Loucy (cell line): ENCODE measurements at regions not wholly inside any gene's neighbourhood (a gene's known extent, or its start where the extent isn't known, plus 50 kb on each side); places are given as distances from the start of the nearest gene placed in this dataset.

ENCODE experiments used
- H2AFZ ChIP-seq: fragments of 200-600 bp; sonication (generic); 2 replicates; pipeline ENCODE4 v1.6.0; 2016; ENCODE audit warnings: antibody characterized with exemption, mild to moderate bottlenecking, low read length, moderate library complexity
- H3F3A ChIP-seq: fragments of 200-600 bp; 2 replicates; pipeline ENCODE4 v1.6.0; 2016; ENCODE audit warnings: antibody characterized with exemption, low read depth, mild to moderate bottlenecking
- H3K27me3 ChIP-seq: fragments of 200-600 bp; sonication (generic); 2 replicates; pipeline ENCODE4 v1.6.1; 2014; ENCODE audit warnings: low read length, mild to moderate bottlenecking; ENCODE audit not compliant: insufficient read depth, poor library complexity, severe bottlenecking
- H3K36me3 ChIP-seq: fragments of 200-600 bp; sonication (generic); 2 replicates; pipeline ENCODE4 v1.6.1; 2016; ENCODE audit warnings: low read length; ENCODE audit not compliant: insufficient read depth
- H3K4me1 ChIP-seq: fragments of 200-600 bp; sonication (generic); 2 replicates; pipeline ENCODE4 v1.5.1; 2014; ENCODE audit warnings: low read length, mild to moderate bottlenecking; ENCODE audit not compliant: insufficient read depth, poor library complexity, severe bottlenecking
- H3K4me2 ChIP-seq: fragments of 200-600 bp; sonication (generic); 2 replicates; pipeline ENCODE4 v1.6.0; 2014; ENCODE audit warnings: antibody characterized with exemption, low read length, low read depth, mild to moderate bottlenecking; ENCODE audit not compliant: poor library complexity, severe bottlenecking
- H3K4me3 ChIP-seq: fragments of 200-600 bp; sonication (generic); 2 replicates; pipeline ENCODE4 v1.5.1; 2014; ENCODE audit warnings: low read length, mild to moderate bottlenecking, mixed read lengths; ENCODE audit not compliant: poor library complexity, severe bottlenecking
- H3K79me2 ChIP-seq: fragments of 200-600 bp; sonication (generic); 2 replicates; pipeline ENCODE4 v1.6.1; 2014; ENCODE audit warnings: low read length; ENCODE audit not compliant: insufficient read depth
- H3K9ac ChIP-seq: fragments of 200-600 bp; sonication (generic); 2 replicates; pipeline ENCODE4 v1.6.0; 2014; ENCODE audit warnings: mild to moderate bottlenecking, low read depth, low read length, moderate library complexity; ENCODE audit not compliant: poor library complexity, severe bottlenecking
- H3K9me2 ChIP-seq: fragments of 200-600 bp; sonication (generic); replicated peaks from 2 replicates; pipeline ENCODE4 v1.6.1; 2016; ENCODE audit warnings: low read depth, low read length, mixed read lengths
- H3K9me3 ChIP-seq: fragments of 200-600 bp; sonication (generic); 2 replicates; pipeline ENCODE4 v1.6.1; 2014; ENCODE audit warnings: mild to moderate bottlenecking, antibody characterized with exemption, low read length, low read depth; ENCODE audit not compliant: insufficient read depth
- H4K20me1 ChIP-seq: fragments of 200-600 bp; sonication (generic); 2 replicates; pipeline ENCODE4 v1.6.0; 2014; ENCODE audit warnings: antibody characterized with exemption, low read length, mild to moderate bottlenecking; ENCODE audit not compliant: insufficient read depth, poor library complexity, severe bottlenecking
- EZH2phosphoT487 ChIP-seq: fragments of 200-600 bp; IDR thresholded peaks from 2 replicates; pipeline ENCODE4 v1.6.1; 2018; ENCODE audit warnings: antibody characterized with exemption, mild to moderate bottlenecking, moderate library complexity, borderline replicate concordance
- TF ChIP-seq, protein P1 (sequence below): fragments of 200-600 bp; sonication (generic); conservative IDR thresholded peaks from 2 replicates; pipeline ENCODE4 v1.5.1; 2014; ENCODE audit warnings: mild to moderate bottlenecking, antibody characterized with exemption, low read length

DNA sequence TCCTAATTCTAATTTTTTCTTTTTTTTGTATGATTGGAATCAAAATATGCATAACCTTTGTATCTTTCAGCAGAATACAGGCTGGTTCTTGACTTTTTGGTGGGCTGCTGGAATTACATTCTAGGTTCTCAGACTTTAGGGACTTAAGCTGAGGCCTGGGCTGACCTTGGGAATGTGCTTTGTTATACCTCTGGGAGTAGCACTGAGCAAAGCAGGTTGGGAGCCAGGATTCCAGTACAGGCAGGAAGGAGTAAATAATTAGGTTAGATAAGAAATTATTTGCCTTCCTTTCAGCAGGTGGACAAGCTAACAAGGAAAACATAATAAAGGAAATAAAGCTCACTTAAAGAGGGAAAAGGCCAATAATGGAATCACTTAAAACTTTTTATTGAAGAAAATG is 49.9 kb upstream of the SLC4A4 start:
- no peaks in the 10 kb centered on the region for H3K4me1 ChIP-seq

More for the DNA sequence above, 49.9 kb upstream of the SLC4A4 start:
- Histone ChIP-seq H2AFZ (no peak overlapping the region), H3K27me3 (no peaks in the 10 kb centered on the region), H3K9me3 (no peaks in the 10 kb centered on the region), H3K36me3 (no peaks in the 10 kb centered on the region), H4K20me1 (no peaks in the 10 kb centered on the region), H3K9ac (no peak overlapping the region), H3K9me2 (no peaks in the 10 kb centered on the region), H3K4me2 (no peak overlapping the region), H3F3A (no peaks in the 10 kb centered on the region), H3K79me2 (0 out of 2 replicates have a peak, but pooled peaks cover 4% of the 10 kb centered on the region), H3K4me3 (no peak overlapping the region)
- TF ChIP-seq, protein P1, sequence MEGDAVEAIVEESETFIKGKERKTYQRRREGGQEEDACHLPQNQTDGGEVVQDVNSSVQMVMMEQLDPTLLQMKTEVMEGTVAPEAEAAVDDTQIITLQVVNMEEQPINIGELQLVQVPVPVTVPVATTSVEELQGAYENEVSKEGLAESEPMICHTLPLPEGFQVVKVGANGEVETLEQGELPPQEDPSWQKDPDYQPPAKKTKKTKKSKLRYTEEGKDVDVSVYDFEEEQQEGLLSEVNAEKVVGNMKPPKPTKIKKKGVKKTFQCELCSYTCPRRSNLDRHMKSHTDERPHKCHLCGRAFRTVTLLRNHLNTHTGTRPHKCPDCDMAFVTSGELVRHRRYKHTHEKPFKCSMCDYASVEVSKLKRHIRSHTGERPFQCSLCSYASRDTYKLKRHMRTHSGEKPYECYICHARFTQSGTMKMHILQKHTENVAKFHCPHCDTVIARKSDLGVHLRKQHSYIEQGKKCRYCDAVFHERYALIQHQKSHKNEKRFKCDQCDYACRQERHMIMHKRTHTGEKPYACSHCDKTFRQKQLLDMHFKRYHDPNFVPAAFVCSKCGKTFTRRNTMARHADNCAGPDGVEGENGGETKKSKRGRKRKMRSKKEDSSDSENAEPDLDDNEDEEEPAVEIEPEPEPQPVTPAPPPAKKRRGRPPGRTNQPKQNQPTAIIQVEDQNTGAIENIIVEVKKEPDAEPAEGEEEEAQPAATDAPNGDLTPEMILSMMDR = no peak
- no peak for TF ChIP-seq EZH2phosphoT487
